NOMO-1 treated with dmso at 0.1 percent for 144 hours (cell line): ENCODE measurements at regions not wholly inside any gene's neighbourhood (a gene's known extent, or its start where the extent isn't known, plus 50 kb on each side); places are given as distances from the start of the nearest gene placed in this dataset.
"Not testable (repeated sequence)": the region's sequence is repeated elsewhere in the genome, so short reads cannot be mapped to it uniquely, and the experiment has no call there.

Source experiments
- DNase-seq: peaks from one replicate; lab custom pipeline; 2025; ENCODE audit not compliant: unreplicated experiment; lab: John Stamatoyannopoulos, UW

DNA sequence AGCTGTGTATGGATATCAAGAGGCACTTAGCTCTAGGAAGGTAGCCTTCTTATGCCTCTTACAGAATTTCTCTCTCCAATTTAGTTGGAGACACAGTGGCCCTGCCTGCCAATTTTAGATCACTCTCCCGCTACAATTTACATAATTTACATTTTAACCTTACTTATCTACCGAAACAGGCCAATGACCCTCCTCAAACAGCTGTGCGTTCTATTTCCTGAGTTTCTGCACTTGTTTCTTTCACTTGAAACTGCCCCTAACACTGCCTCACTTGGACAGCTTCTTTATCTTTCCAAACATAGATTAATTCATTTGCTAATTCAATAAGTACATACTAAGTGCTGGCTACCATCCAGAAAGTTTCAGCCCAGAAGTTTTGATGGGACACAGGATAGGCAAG is 52.9 kb upstream of the HDDC2 start:
- DNase-seq: no peak

DNA sequence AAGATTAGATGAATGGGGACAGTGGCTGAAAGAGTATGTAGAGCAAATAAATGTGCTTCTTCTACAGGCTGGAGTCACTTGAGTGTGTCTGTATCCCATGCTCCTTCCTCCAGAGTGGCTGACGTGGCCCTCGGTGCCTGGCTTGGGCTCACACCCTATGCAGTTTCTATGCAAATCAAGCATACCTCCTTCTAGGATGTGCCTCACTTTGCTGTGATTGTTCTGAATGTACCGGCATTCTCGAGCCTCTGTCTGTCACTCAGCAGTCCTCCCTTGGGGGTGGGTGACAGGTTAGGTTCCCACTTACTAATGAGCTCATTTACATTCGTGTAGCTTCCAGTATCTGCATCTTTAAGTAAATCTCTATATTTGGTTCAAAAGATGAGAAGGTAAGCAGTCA is 55.1 kb upstream of the HDDC2 start:
- no peak for DNase-seq

DNA sequence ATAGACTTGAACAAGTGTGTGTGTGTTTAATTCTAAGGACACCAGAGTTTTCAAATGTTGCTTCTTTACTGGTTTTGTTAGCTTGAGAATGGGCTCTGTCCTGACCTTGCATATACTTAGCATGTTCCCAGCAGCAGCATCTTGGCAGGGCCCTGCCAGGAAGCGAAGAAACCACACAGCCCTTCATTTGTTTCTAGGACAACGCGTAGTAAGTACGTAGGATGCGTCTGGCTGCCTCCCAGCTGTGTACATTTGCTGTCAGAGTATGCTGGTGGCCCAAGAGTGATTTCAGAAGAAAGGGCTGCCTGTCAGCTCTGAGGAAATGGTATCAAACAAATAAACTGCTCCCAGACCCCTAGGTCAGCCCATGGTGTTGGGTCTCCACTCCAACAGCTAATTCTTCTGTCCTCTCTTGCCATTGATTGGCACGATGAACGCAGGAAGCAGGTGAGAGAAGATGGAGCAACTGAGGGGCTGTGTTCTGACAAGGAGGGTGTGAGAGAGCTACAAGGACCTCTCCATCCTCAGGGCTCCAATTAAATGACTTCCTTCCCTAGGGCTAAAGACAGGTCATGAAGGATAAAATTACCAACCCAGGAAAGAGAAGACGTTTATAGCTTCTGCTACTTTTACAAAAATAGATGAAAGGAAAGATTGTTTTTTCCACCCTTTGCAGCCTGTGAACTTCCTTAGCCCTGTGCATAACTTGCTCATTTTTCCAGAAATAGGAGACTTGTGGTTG is 55.9 kb upstream of the HDDC2 start:
- DNase-seq: no peak

DNA sequence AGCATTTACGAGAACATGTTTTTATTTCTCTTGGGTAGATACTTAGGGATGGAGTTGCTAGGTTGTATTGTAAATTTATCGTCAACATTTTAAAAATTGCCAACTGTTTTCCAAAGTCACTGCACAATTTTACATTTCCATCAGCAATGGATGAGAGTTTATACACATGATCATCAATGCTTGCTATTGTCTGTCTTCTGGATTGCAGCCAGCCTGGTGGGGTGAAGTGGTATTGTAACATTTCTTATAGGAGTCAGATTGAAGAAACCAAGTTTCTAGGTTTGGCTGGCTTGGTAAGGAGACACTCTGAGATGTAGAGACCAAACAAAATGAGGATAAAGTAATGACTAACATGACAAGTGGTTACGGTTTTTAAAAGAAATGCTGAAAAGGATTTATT is 57.1 kb upstream of the HDDC2 start:
- DNase-seq: no peak

DNA sequence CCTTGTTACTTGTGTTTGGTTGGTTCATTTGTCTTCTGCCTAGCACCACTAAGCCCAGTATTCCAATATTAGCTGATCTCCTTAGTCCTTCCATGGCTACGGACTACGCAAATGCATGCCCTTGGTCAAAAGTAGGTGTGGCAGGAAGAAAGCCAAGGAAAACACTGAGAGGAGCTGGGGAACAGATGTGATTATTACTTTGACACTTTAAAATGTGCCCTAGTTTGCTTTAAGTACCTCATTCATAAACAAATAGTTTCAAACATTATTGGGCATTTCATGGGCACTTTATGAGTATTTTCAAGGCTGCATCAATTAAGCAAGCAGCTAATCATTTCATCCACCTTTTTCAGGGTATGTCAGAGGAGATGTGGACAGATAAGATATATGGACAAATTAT is 60.1 kb upstream of the HDDC2 start:
- no peak for DNase-seq

DNA sequence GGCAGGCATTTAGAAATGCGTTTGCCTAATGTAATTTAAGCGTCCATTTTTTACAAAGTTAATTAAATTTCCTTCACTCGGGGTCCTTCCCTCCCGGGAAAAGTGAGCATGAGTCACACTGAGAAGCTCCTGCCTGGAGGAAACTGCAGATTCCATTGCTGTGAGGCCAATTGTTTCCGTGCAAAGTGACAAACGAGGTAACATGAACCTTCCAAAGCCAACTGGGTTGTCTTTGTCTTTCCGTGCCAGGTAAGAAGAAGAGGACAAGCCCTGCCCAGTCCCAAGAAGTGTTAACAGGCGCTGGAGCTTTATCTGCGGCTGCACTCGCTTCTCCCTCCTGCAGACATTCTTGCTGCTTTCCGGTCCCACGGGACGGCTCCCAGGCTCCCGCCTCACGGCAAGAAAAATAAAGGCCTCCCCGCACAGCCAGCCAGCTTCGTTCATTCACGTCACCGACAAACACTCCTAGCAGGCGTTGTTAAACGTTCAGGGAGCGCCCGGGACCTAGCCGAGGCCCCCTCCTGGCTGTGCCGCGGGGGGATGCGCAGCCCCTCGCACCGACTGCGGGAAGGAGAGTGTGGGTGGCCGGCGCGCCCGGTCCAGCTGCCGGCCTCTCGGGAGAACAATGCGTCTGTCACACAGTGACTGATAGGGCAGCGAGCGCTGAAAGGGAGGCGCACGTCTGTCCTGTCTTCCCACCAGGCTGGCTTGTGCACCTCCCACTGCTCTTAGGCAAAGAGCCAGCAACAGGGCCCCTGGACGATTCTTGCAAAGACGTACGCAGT is 61.5 kb upstream of the HDDC2 start:
- no peak for DNase-seq

DNA sequence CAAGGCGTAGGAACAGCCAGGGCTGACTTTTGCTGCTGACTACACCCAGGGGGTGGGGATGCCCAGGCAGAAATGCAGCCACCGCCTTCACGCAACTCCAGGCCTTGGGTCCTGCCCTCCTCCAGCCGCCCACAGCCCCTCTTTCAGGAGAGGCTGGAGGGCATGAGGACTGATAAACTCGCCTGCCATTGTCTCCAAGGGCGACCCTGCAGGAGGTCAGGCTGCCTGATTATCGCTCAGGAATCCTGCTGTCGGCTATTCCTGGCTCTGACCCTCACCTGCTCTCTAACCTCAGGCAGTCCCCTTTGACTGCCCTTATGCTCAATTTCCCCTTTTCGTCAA is 62.0 kb upstream of the HDDC2 start:
- no peak for DNase-seq

DNA sequence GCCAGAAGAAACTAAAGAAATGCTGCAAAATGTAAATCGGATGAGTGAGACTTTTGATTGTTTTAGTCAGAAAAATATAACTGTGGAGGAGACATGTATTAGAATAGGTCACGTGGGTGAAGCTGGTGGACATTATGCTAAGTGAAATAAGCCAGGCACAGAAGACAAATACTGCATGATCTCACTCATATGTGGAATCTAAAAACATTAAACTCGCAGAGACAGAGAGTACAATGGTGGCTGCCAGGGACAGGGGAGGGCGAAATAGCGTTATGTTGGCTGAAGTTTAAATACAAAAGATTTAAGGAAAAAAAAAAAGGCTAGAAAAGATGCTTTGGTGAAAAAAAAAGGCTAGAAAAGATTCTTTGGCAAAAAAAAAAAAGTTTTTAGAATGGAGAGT is 63.5 kb upstream of the HDDC2 start:
- no peak for DNase-seq

DNA sequence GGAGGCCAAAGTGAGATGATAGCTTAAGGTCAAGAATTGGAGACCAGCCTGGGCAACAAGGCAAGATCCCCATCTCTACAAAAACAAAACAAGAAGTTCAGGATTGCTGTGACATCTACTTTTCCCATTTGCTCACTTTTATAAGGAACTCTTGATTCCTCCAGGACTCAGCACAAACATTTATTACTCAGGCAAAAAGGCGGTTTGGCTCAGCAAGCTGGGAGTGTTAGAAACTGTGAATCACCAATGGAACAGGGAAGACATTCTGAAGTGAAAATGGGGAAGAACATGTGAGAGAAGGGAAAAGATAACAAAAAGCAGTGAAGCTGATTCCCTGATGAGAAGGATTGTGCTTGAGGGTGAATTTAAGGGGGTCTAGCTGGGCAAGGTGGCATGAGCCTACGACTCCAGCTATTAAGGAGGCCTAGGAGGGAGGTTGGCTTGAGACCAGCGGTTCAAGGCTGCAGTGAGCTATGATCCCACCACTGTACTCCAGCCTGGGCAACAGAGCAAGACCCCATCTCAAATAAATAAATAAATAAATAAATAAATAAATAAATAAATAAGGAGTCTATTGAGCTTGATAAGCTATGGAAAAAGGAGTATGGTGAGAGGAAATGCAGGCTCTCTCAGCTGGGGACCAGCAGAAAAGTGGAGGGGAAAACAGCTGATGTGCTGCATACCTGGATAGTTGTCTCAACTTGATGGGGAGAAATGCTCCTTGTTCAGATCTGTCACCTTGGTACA is 65.4 kb upstream of the HDDC2 start:
- DNase-seq: no peak

DNA sequence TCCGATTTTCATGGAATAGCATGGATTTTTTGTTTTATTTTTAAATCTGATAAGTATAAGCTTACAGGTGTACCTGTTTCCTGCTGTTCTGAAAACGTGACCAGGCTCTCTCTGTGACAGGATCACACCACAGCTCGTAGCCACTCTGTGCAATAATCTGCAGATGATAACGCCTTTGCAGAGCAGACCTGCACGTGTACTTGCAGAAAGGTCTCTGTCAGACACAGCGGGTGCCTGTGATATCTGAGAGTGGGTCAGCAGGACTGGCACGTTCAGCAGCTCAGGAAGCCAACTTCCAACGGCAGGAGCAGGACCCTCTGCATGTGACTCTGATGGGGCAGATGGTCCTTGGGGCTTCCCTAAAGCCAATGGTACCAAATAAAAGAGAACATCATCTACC is 68.6 kb upstream of the HDDC2 start:
- DNase-seq: no peak

DNA sequence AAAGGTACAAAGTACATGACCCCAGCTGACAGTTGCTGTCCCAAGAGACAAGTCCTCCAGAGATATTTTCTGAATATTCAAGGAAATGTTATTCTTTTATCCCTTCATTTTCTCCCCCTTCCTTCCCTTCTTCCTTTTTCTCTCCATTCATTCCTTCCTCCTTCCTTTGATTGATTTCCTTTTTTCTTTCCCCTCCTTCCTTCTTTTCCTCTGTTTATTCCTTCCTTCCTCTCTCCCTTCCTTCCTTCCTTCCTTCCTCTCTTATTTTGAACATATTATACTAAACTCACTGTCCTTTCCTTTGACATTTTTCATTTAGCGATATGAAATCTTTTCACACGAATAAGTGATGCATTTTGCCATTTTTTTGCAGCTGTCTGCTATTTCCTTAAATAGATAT is 73.2 kb upstream of the HDDC2 start:
- no peak for DNase-seq

DNA sequence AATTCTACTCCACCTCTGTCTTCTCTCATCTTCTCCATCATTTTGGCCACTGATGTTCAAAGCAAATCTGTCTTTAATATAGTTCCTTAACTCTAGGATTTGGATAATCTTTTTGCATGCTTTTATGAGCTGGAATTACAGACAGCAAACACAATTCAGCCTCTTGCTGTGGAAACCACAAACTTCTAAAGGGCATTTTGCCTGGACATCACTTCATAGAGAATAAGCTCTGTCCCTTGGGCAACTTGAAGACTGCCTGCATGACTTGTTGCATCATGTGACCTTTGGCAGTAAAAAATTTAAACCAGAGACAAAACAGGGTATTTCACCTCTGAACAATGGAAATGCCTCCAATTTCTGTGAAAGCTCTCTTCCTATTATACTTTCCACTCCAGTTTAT is 74.1 kb upstream of the HDDC2 start:
- DNase-seq: no peak

DNA sequence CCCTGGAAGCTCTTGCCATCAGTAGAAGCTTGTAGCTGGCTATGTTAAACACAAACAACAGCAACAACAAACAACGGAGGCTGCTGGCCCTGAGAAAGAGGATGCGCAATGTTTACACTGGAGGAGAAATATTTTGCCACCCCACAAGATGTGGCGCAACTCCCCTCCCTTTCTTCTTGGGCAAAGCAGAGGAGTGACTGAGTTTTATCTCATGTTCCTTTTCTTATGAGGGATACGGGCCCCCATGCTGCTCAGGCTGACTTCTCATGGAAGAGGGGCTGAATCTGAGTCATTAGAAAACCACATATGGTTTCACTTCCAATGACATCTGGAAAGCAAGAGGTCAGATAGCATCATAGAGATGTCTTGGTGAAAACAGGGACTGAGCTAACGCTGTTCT is 75.9 kb upstream of the HDDC2 start:
- DNase-seq: peak; percentile 69

DNA sequence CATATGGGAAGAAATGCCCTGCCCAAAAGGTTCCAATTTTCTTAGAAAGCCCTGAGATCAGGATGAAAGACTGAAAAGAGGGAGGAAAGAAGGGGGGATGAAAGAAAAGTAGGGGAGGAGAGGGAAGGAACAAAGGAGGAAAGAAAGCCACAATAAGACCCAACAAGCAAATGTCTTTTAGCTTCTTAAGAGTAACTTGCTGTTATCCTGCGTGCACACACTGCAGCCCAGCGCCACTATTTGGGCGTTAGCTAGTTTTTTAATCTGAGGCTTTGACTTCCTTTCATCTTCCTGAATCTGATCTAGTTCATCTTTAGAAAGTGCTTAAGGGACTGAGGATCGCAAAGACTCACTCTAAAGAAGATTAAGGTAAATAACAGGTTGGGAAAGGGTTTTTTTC is 77.4 kb upstream of the HDDC2 start:
- DNase-seq: no peak

DNA sequence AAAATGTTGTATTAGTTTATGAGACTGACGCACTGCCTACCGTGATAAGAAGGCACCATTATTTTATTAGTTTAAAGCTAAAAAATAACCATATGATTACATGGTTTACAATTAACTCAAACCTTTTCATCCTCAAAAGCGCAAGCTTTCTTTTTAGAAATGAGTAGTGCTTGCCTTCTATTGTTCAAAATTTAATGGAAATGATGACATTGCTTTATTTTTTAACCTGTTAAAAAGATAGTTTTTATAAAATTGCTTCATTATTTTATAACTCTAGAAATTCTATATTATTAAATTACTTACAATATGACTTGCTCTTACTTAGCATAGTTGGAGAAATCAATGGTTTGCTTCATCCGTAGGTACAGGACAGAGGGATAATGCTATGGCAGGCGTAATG is 78.7 kb upstream of the HDDC2 start:
- no peak for DNase-seq

DNA sequence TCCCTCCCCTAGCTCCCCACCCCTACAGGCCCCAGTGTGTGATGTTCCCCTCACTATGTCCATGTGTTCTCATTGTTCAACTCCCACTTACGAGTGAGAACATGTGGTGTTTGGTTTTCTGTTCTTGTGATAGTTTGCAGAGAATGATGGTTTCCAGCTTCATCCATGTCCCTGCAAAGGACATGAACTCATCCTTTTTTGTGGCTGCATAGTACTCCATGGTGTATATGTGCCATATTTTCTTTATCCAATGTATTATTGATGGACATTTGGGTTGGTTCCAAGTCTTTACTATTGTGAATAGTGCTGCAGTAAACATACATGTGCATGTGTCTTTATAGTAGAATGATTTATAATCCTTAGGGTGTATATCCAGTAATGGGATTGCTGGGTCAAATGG is 84.6 kb upstream of the HDDC2 start:
- DNase-seq: not testable (repeated sequence)

DNA sequence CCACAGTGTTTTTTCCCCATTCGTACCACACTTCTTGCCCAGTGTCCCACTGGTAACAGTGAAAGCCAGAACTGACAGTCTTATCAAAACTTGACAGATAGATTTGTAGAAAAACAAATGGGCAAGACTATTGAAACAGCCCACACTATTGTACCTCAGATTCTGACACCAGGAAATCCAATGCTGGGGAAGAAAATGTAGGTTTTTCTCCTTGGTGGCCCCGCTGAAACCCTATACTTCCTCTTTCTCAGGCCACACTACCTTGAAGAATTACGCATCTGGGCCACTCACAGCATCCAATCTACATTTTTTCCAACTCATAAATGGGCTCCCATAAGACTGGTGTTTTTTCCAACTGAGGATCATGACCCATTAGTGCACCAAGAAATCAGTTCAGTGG is 90.9 kb upstream of the HDDC2 start:
- DNase-seq: no peak

DNA sequence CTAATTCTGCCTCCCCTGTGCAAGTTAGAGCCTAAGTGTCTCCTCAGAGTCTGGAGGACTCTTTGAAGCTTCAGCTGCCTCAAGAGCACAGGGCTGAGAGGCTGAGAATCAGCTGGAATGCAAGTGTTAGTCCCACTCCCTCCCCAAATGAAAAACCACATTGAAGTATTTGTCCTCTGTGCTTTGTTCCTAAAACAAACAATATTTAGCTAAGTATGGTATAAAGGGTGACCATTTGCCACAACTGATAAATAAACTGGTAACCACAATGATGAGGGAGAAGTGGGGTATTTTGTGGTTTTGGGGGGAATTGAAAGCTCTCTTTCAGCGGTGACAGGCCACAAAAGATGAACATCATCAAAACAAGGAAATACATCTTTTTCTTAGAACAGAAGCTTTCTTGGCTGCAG is 91.7 kb upstream of the HDDC2 start:
- DNase-seq: no peak

DNA sequence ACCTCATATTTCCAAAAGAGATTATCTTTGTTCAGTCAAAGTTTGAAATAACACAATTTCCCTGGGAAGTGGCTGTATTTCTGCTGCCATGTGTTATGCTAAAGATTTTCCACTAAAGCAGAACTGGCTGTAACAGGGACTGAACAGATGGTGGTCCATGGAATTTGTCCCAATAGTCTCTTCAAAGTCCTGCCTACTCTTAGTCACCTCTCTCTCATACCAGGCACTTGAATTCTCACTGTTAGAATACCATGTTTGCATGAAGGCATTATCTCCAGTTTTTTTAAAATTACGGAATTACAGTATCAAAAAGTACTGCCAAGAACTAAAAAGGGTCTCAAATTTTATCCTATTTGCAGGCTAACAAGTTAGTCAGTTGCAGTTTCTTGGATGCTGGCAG is 105.0 kb upstream of the HDDC2 start:
- DNase-seq: no peak

DNA sequence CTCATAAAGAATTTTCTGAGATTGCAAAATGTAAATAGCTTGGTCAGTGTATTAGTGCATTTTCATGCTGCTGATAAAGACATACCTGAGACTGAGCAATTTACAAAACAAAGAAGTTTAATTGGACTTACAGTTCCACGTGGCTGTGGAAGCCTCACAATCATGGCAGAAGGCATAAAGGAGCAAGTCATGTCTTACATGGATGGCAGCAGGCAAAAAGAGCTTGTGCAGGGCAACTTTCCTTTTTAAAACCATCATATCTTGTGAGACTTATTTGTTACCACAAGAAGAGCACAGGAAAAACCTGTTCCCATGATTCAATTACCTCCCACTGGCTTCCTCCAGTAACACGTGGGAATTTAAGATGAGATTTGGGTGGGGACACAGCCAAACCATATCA is 112.7 kb upstream of the HDDC2 start:
- DNase-seq: no peak

DNA sequence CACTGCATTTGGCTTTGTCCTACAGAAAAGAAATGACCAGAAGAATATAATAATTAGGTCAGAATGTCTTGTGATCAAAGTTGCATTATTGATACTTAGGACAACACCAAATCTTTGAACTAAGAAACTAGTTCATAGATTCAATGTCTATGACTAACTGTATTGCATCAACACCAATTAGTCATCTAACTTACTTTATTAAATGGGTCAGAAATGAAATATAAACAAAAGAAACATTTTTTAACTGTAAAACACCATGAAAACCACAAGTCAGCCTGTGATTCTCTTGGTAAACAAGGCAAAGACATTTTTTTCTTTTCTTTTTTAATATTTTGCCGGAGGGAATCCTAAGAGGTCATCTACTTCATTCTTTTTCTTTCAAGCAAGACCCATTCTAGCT is 114.1 kb upstream of the HDDC2 start:
- DNase-seq: no peak

DNA sequence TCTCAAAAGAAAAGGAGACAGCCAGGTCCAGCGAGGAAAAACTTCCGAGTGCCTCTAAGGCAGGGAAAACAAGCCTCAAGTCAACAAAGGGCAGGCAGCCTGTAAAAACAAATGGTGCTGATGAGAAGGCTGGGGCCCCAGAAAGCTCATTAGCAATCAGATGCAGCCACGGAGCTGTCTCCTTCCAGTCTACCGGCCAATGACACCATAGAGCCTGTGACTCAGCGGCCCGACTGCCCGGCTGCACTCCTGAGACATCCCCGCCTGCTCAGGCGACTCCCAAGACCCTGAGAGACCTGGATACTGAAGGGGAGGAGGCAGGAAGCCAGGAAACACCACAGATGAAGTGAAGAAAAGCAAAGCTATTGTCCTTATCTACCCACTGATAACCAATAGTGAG is 120.1 kb upstream of the HDDC2 start:
- no peak for DNase-seq
